Breast epithelium (tissue), 3 donors: ENCODE measurements at regions not wholly inside any gene's neighbourhood (a gene's known extent, or its start where the extent isn't known, plus 50 kb on each side); places are given as distances from the start of the nearest gene placed in this dataset.

Source experiments
- POLR2AphosphoS5 ChIP-seq, 3 donors: sonication (generic); formaldehyde crosslinking; IDR thresholded peaks; one replicate each; pipeline ENCODE4 v1.6.1; 2017; ENCODE audit warnings: antibody characterized with exemption in 3 of 3
- TF ChIP-seq, protein P1 (sequence below), 3 donors: fragments of 450-650 bp; IDR thresholded peaks; one replicate each; pipeline ENCODE4 v1.5.1; 2016 to 2017; ENCODE audit warnings: antibody characterized with exemption in 3 of 3, mild to moderate bottlenecking in 3 of 3, moderate library complexity in 3 of 3

GRCh38 chr3:117297541-117297940 lies 588.0 kb downstream of the TUSC7 start:
- TF ChIP-seq, protein P1, sequence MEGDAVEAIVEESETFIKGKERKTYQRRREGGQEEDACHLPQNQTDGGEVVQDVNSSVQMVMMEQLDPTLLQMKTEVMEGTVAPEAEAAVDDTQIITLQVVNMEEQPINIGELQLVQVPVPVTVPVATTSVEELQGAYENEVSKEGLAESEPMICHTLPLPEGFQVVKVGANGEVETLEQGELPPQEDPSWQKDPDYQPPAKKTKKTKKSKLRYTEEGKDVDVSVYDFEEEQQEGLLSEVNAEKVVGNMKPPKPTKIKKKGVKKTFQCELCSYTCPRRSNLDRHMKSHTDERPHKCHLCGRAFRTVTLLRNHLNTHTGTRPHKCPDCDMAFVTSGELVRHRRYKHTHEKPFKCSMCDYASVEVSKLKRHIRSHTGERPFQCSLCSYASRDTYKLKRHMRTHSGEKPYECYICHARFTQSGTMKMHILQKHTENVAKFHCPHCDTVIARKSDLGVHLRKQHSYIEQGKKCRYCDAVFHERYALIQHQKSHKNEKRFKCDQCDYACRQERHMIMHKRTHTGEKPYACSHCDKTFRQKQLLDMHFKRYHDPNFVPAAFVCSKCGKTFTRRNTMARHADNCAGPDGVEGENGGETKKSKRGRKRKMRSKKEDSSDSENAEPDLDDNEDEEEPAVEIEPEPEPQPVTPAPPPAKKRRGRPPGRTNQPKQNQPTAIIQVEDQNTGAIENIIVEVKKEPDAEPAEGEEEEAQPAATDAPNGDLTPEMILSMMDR (IDR thresholded peaks at IDR 0.05): no peak
- TF ChIP-seq POLR2AphosphoS5 (IDR thresholded peaks at IDR 0.05): no peak
